ENCODE measurements at regions not wholly inside any gene's neighbourhood (a gene's known extent, or its start where the extent isn't known, plus 50 kb on each side); places are given as distances from the start of the nearest gene placed in this dataset.

DNA sequence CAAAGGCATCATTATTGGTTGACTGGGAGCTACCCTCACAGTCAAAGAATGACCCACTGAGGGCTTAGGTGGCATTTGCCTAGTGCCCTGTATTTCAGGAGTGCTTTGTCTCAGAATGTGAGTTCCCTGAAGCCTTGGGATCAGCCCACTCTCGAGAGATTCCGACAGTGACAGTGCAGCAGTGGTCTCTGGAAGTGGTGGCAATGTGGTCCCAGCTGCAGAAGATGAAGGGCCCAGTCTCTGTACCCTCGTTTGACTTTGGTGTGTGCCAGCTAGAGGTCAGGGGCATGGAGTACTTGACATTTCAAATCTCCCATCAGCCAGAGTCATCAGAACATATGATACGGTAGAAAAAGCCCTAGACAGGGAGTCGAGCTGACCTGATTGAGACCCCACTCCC lies 153.7 kb downstream of the EFNB1 start:
- H3K9me3 ChIP-seq (ENCODE audit: control insufficient read depth, low read length) = peaks cover 7% of the 10 kb centered on the region
- no peak overlapping the region for H2AK5ac ChIP-seq (ENCODE audit: low read length, severe bottlenecking)
- H3K27me3 ChIP-seq (ENCODE audit: control insufficient read depth in 1 of 2, insufficient read depth in 1 of 2, low read length in 2 of 2) = peaks cover 0 to 71% of the 10 kb centered on the region in 2 experiments
- H3K14ac ChIP-seq (ENCODE audit: low read length in 2 of 2) = no peak overlapping the region
- no peak overlapping the region for H2BK120ac ChIP-seq (ENCODE audit: low read depth, low read length)
- H3K4me2 ChIP-seq (ENCODE audit: low read length, poor library complexity, severe bottlenecking) = no peak overlapping the region
- H3K27ac ChIP-seq (ENCODE audit: low read length, poor library complexity, severe bottlenecking) = no peak overlapping the region
- no peak overlapping the region for H4K8ac ChIP-seq (ENCODE audit: low read length)
- H3K18ac ChIP-seq (ENCODE audit: low read depth in 1 of 2, low read length in 2 of 2) = no peak overlapping the region
- H2BK15ac ChIP-seq (ENCODE audit: low read depth, poor library complexity, severe bottlenecking) = no peak overlapping the region
- no peak overlapping the region for H3K4me3 ChIP-seq (ENCODE audit: insufficient read depth in 1 of 2, low read depth in 1 of 2, low read length in 2 of 2)
- no peak overlapping the region for H2AFZ ChIP-seq (ENCODE audit: low read depth, low read length)
- H3K79me1 ChIP-seq (replicated peaks; ENCODE audit: low read length, poor library complexity, severe bottlenecking) = no peaks in the 10 kb centered on the region
- H3K36me3 ChIP-seq (ENCODE audit: control insufficient read depth in 1 of 2, insufficient read depth in 2 of 2, low read depth in 1 of 2, low read length in 2 of 2) = no peaks in the 10 kb centered on the region
- no peak overlapping the region for H3K23ac ChIP-seq (ENCODE audit: low read length in 2 of 2)
- H3K9ac ChIP-seq (ENCODE audit: low read length) = no peak overlapping the region
- no peak overlapping the region for H4K91ac ChIP-seq (ENCODE audit: low read length)
- DNase-seq = no peak
- 80% methylated on average over 2 of the region's 5 CpGs for WGBS
- H3K4me1 ChIP-seq (ENCODE audit: control insufficient read depth, insufficient read depth, low read depth, low read length) = no peaks in the 10 kb centered on the region
- H2BK12ac ChIP-seq (ENCODE audit: low read length in 2 of 2) = no peak overlapping the region
- no peak overlapping the region for H3K4ac ChIP-seq (ENCODE audit: low read depth in 1 of 2, low read length in 2 of 2)
- H2BK5ac ChIP-seq (ENCODE audit: low read depth, low read length, poor library complexity, severe bottlenecking) = no peak overlapping the region

DNA sequence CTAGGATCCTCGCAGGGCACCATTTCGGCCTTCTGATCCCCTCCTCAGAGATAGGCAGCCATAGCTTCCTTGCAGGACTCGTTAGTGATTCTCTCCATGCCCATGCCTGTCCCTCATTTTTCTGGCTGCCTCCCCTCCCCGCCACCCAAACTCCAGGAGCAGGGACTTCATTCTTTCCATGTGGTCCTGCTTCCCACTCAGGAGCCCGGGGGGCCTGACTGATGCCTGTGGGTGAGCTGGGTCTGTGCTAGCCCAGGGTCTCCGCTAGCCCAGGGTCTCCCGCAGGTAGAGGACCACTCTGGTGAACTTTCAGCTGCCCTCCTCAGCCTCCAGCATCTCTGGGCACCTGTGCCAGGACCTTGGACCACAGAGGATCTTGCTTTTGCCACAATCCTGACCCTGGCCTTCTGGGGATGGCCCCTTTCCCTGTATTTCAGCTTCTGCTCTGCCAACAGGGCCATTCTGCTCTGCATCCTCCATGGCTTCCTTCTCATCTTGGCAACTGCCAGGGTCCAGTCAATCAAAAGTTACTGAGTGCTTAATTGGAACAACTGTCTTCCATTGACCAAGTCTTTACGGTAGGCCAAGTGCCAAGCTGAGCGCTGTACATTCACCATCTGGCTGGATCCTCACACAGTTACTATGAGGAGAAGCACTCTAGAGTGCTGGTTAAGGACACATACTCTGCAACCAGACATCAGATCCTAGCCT lies 152.2 kb downstream of the EFNB1 start:
- Histone ChIP-seq H3K23ac (ENCODE audit: low read length in 2 of 2) (no peak overlapping the region), H3K27me3 (ENCODE audit: control insufficient read depth in 1 of 2, insufficient read depth in 1 of 2, low read length in 2 of 2) (peaks cover 0 to 69% of the 10 kb centered on the region in 2 experiments), H2AFZ (ENCODE audit: low read depth, low read length) (no peak overlapping the region), H2BK5ac (ENCODE audit: low read depth, low read length, poor library complexity, severe bottlenecking) (no peak overlapping the region), H3K9me3 (ENCODE audit: control insufficient read depth, low read length) (peaks cover 19% of the 10 kb centered on the region), H3K4me1 (ENCODE audit: control insufficient read depth, insufficient read depth, low read depth, low read length) (no peaks in the 10 kb centered on the region), H2BK12ac (ENCODE audit: low read length in 2 of 2) (no peak overlapping the region), H2BK15ac (ENCODE audit: low read depth, poor library complexity, severe bottlenecking) (no peak overlapping the region), H4K91ac (ENCODE audit: low read length) (no peak overlapping the region), H3K14ac (ENCODE audit: low read length in 2 of 2) (no peak overlapping the region), H3K36me3 (ENCODE audit: control insufficient read depth in 1 of 2, insufficient read depth in 2 of 2, low read depth in 1 of 2, low read length in 2 of 2) (no peaks in the 10 kb centered on the region), H3K4ac (ENCODE audit: low read depth in 1 of 2, low read length in 2 of 2) (no peak overlapping the region), H3K27ac (ENCODE audit: low read length, poor library complexity, severe bottlenecking) (no peak overlapping the region), H3K4me3 (ENCODE audit: insufficient read depth in 1 of 2, low read depth in 1 of 2, low read length in 2 of 2) (no peak overlapping the region), H3K4me2 (ENCODE audit: low read length, poor library complexity, severe bottlenecking) (no peak overlapping the region), H2BK120ac (ENCODE audit: low read depth, low read length) (no peak overlapping the region), H4K8ac (ENCODE audit: low read length) (no peak overlapping the region), H3K18ac (ENCODE audit: low read depth in 1 of 2, low read length in 2 of 2) (no peak overlapping the region), H3K79me1 (replicated peaks; ENCODE audit: low read length, poor library complexity, severe bottlenecking) (no peaks in the 10 kb centered on the region), H2AK5ac (ENCODE audit: low read length, severe bottlenecking) (no peak overlapping the region), H3K9ac (ENCODE audit: low read length) (no peak overlapping the region)
- WGBS = 93% methylated on average over 9 of the region's 9 CpGs
- DNase-seq = no peak

DNA sequence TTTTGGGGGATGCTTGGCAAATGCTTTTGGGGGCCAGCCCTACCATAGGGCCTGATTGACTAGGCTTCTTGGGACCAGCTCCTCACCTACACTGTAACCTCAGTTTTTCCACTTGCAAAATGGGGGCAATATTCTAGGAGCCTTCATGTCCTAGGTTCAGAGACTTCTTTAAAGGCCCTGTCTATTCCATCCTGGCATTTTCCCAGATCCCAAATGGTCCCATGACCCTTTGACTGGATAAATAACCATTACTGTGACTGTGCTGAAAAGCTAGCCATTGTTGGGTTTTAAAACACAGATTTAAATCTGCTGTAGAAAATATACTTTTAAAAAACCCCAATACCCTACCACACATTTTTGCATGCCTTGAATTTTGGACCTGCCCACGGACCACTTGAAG lies 149.8 kb downstream of the EFNB1 start:
- no peak for DNase-seq
- Histone ChIP-seq H3K23ac (ENCODE audit: low read length in 2 of 2) (no peak overlapping the region), H2AFZ (ENCODE audit: low read depth, low read length) (no peak overlapping the region), H3K79me1 (replicated peaks; ENCODE audit: low read length, poor library complexity, severe bottlenecking) (no peaks in the 10 kb centered on the region), H3K4me3 (ENCODE audit: insufficient read depth in 1 of 2, low read depth in 1 of 2, low read length in 2 of 2) (no peak overlapping the region), H2AK5ac (ENCODE audit: low read length, severe bottlenecking) (no peak overlapping the region), H3K36me3 (ENCODE audit: control insufficient read depth in 1 of 2, insufficient read depth in 2 of 2, low read depth in 1 of 2, low read length in 2 of 2) (no peaks in the 10 kb centered on the region), H4K91ac (ENCODE audit: low read length) (no peak overlapping the region), H4K8ac (ENCODE audit: low read length) (no peak overlapping the region), H3K4ac (ENCODE audit: low read depth in 1 of 2, low read length in 2 of 2) (no peak overlapping the region), H2BK5ac (ENCODE audit: low read depth, low read length, poor library complexity, severe bottlenecking) (no peak overlapping the region), H3K4me2 (ENCODE audit: low read length, poor library complexity, severe bottlenecking) (no peak overlapping the region), H2BK120ac (ENCODE audit: low read depth, low read length) (no peak overlapping the region), H3K9me3 (ENCODE audit: control insufficient read depth, low read length) (peaks cover 41% of the 10 kb centered on the region), H3K14ac (ENCODE audit: low read length in 2 of 2) (no peak overlapping the region), H3K9ac (ENCODE audit: low read length) (no peak overlapping the region), H3K4me1 (ENCODE audit: control insufficient read depth, insufficient read depth, low read depth, low read length) (no peaks in the 10 kb centered on the region), H3K27ac (ENCODE audit: low read length, poor library complexity, severe bottlenecking) (no peak overlapping the region), H2BK15ac (ENCODE audit: low read depth, poor library complexity, severe bottlenecking) (no peak overlapping the region), H3K18ac (ENCODE audit: low read depth in 1 of 2, low read length in 2 of 2) (no peak overlapping the region), H2BK12ac (ENCODE audit: low read length in 2 of 2) (no peak overlapping the region), H3K27me3 (ENCODE audit: control insufficient read depth in 1 of 2, insufficient read depth in 1 of 2, low read length in 2 of 2) (peaks cover 0 to 52% of the 10 kb centered on the region in 2 experiments)
- no CpG with 5 or more reads among the region's 1 CpG for WGBS

DNA sequence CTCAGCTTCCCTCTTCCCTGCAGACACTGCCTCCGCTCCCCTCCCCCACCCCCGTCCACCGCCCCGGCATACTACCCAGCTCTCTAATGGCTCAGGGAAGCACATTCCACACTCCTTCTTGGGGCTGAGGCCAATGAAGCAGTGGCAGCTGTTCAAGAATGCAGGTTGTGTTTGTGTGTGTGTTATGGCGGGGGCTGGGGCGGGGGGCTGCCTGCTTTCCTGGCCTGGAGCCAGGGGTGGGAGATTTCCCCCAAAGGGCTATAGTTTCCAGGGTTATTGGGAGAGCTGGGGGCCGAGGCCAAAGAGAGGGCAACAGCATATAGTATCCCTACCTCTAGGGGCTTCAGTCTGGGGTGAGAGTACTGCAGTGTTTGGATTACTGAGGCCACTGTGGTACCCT lies 149.4 kb downstream of the EFNB1 start:
- Histone ChIP-seq H3K79me1 (replicated peaks; ENCODE audit: low read length, poor library complexity, severe bottlenecking) (no peaks in the 10 kb centered on the region), H3K36me3 (ENCODE audit: control insufficient read depth in 1 of 2, insufficient read depth in 2 of 2, low read depth in 1 of 2, low read length in 2 of 2) (no peaks in the 10 kb centered on the region), H3K9ac (ENCODE audit: low read length) (no peak overlapping the region), H2BK120ac (ENCODE audit: low read depth, low read length) (no peak overlapping the region), H4K91ac (ENCODE audit: low read length) (no peak overlapping the region), H4K8ac (ENCODE audit: low read length) (no peak overlapping the region), H3K4me2 (ENCODE audit: low read length, poor library complexity, severe bottlenecking) (no peak overlapping the region), H2BK12ac (ENCODE audit: low read length in 2 of 2) (no peak overlapping the region), H3K4me3 (ENCODE audit: insufficient read depth in 1 of 2, low read depth in 1 of 2, low read length in 2 of 2) (no peak overlapping the region), H3K9me3 (ENCODE audit: control insufficient read depth, low read length) (peaks cover 45% of the 10 kb centered on the region), H3K4ac (ENCODE audit: low read depth in 1 of 2, low read length in 2 of 2) (no peak overlapping the region), H2BK15ac (ENCODE audit: low read depth, poor library complexity, severe bottlenecking) (no peak overlapping the region), H3K27me3 (ENCODE audit: control insufficient read depth in 1 of 2, insufficient read depth in 1 of 2, low read length in 2 of 2) (peaks cover 0 to 51% of the 10 kb centered on the region in 2 experiments), H2BK5ac (ENCODE audit: low read depth, low read length, poor library complexity, severe bottlenecking) (no peak overlapping the region), H3K27ac (ENCODE audit: low read length, poor library complexity, severe bottlenecking) (no peak overlapping the region), H2AK5ac (ENCODE audit: low read length, severe bottlenecking) (no peak overlapping the region), H3K18ac (ENCODE audit: low read depth in 1 of 2, low read length in 2 of 2) (no peak overlapping the region), H3K23ac (ENCODE audit: low read length in 2 of 2) (no peak overlapping the region), H3K4me1 (ENCODE audit: control insufficient read depth, insufficient read depth, low read depth, low read length) (no peaks in the 10 kb centered on the region), H2AFZ (ENCODE audit: low read depth, low read length) (no peak overlapping the region), H3K14ac (ENCODE audit: low read length in 2 of 2) (no peak overlapping the region)
- peak; percentile 14 for DNase-seq
- WGBS = 35% methylated on average over 2 of the region's 7 CpGs
